Upper lobe of right lung (tissue), 1 donor: ENCODE measurements at regions not wholly inside any gene's neighbourhood (a gene's known extent, or its start where the extent isn't known, plus 50 kb on each side); places are given as distances from the start of the nearest gene placed in this dataset.

Experiments used
- ATAC-seq: fragments of 200-7000 bp; cut with Tn5 transposase; one replicate; pipeline ENCODE4 v1.9.1; 2020; ENCODE audit warnings: mild to moderate bottlenecking, moderate library complexity
- DNase-seq: peaks from one replicate; pipeline ENCODE4 v3.0.0-alpha.2; 2020
- H3K27ac ChIP-seq: fragments of 200-600 bp; one replicate; pipeline ENCODE4 v1.8.0; 2022
- H3K27me3 ChIP-seq: fragments of 200-600 bp; one replicate; pipeline ENCODE4 v1.8.0; 2022; ENCODE audit warnings: mild to moderate bottlenecking
- H3K36me3 ChIP-seq: fragments of 200-600 bp; one replicate; pipeline ENCODE4 v1.8.0; 2022
- H3K4me1 ChIP-seq: fragments of 200-600 bp; one replicate; pipeline ENCODE4 v1.8.0; 2022
- H3K4me3 ChIP-seq: fragments of 200-600 bp; one replicate; pipeline ENCODE4 v1.8.0; 2022; ENCODE audit warnings: mild to moderate bottlenecking
- H3K9me3 ChIP-seq: fragments of 200-600 bp; one replicate; pipeline ENCODE4 v1.8.0; 2022
- CTCF ChIP-seq: fragments of 200-600 bp; IDR thresholded peaks from one replicate; pipeline ENCODE4 v1.8.0; 2022; ENCODE audit warnings: antibody characterized with exemption
- intact Hi-C: fragments of 100-400 bp; cut with DNase I; formaldehyde crosslinking; loops from one replicate; pipeline ENCODE4 v1.11.0; 2022
- donor health status: DM: no; HTN: yes; CAD: no; lungs with severe emphysema.

GRCh38 chr2:103496850-103497249 is 735.0 kb downstream of the TMEM182 start:
- no peak for DNase-seq
- no peaks in the 10 kb centered on the region for H3K36me3 ChIP-seq
- TF ChIP-seq CTCF: no peak
- H3K27me3 ChIP-seq: no peaks in the 10 kb centered on the region
- no peak for ATAC-seq
- H3K9me3 ChIP-seq: no peaks in the 10 kb centered on the region
- intact Hi-C loops: no loop called here
- H3K27ac ChIP-seq: no peak overlapping the region
- no peak overlapping the region for H3K4me3 ChIP-seq
- H3K4me1 ChIP-seq: no peaks in the 10 kb centered on the region

- Histone ChIP-seq H3K9me3 (no peaks in the 10 kb centered on the region), H3K36me3 (no peaks in the 10 kb centered on the region), H3K27ac (no peak overlapping the region), H3K4me3 (no peak overlapping the region), H3K27me3 (no peaks in the 10 kb centered on the region), H3K4me1 (no peaks in the 10 kb centered on the region)
- ATAC-seq: no peak
- no peak for TF ChIP-seq CTCF
- intact Hi-C loops: no loop called here
- no peak for DNase-seq
Measured at GRCh38 chr2:103506812-103507211, 745.0 kb downstream of the TMEM182 start.

DNA sequence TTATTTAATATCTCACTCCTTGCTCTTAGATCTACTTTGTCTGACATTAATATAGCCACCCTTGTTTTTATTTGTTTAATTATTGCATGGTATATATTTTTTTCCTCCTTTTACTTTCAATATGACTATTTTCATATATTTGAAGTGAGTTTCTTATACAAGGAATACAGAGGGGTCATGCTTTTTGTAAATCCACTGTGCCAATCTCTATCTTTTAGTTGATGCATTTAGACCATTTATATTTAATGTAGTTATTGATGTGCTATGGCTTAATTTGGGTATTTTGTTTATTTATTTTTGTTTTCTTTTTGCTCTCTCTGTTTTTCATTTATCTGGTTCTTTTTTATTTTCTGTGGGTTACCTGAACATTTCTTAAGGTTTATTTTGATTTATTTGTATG is 750.6 kb downstream of the TMEM182 start:
- H3K9me3 ChIP-seq: no peaks in the 10 kb centered on the region
- no peak for ATAC-seq
- intact Hi-C loops: no loop called here
- H3K36me3 ChIP-seq: no peaks in the 10 kb centered on the region
- no peak overlapping the region for H3K4me3 ChIP-seq
- H3K4me1 ChIP-seq: no peaks in the 10 kb centered on the region
- H3K27me3 ChIP-seq: no peaks in the 10 kb centered on the region
- H3K27ac ChIP-seq: no peak overlapping the region
- no peak for DNase-seq
- no peak for TF ChIP-seq CTCF

- H3K27me3 ChIP-seq: no peaks in the 10 kb centered on the region
- intact Hi-C loops: no loop called here
- peaks cover 4% of the 10 kb centered on the region for H3K9me3 ChIP-seq
- DNase-seq (no peak), ATAC-seq (no peak)
- no peak for TF ChIP-seq CTCF
- H3K27ac ChIP-seq: no peak overlapping the region
- no peaks in the 10 kb centered on the region for H3K4me1 ChIP-seq
- H3K36me3 ChIP-seq: no peaks in the 10 kb centered on the region
- no peak overlapping the region for H3K4me3 ChIP-seq
Measured at GRCh38 chr2:103520547-103520946, 758.7 kb downstream of the TMEM182 start.

- no peak for TF ChIP-seq CTCF
- H3K9me3 ChIP-seq: peaks cover 4% of the 10 kb centered on the region
- H3K36me3 ChIP-seq: no peaks in the 10 kb centered on the region
- no peaks in the 10 kb centered on the region for H3K4me1 ChIP-seq
- H3K4me3 ChIP-seq: no peak overlapping the region
- intact Hi-C loops: no loop called here
- ATAC-seq: no peak
- DNase-seq: no peak
- no peak overlapping the region for H3K27ac ChIP-seq
- H3K27me3 ChIP-seq: no peaks in the 10 kb centered on the region
Measured at GRCh38 chr2:103525756-103526155, 763.9 kb downstream of the TMEM182 start.

DNA sequence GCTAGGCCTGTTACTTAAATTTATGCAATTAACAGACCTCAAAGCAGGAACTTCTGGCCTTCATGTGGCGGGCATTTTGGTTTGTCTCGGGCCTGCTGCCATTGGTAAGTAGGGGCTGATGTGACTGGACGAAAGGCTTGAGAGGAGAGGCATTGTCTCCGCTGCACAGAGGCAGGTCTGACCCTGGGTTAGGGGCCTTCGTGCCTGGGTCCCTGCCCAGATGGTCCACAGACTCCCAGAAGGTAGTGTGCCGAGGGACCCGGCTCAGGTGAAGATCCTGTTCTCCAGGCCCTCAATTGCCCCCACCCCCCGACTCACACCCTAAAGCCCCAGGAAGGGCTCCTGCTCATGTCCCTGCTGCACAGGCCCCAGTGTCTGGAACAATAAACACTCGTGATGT is 764.9 kb downstream of the TMEM182 start:
- Histone ChIP-seq H3K27me3 (no peaks in the 10 kb centered on the region), H3K4me3 (no peak overlapping the region), H3K27ac (no peak overlapping the region), H3K9me3 (peaks cover 4% of the 10 kb centered on the region), H3K36me3 (no peaks in the 10 kb centered on the region), H3K4me1 (no peaks in the 10 kb centered on the region)
- TF ChIP-seq CTCF: no peak
- no peak for ATAC-seq
- intact Hi-C loops: no loop called here
- no peak for DNase-seq
